ENCODE measurements at regions not wholly inside any gene's neighbourhood (a gene's known extent, or its start where the extent isn't known, plus 50 kb on each side); places are given as distances from the start of the nearest gene placed in this dataset.
"Not testable (repeated sequence)": the region's sequence is repeated elsewhere in the genome, so short reads cannot be mapped to it uniquely, and the experiment has no call there.

DNA sequence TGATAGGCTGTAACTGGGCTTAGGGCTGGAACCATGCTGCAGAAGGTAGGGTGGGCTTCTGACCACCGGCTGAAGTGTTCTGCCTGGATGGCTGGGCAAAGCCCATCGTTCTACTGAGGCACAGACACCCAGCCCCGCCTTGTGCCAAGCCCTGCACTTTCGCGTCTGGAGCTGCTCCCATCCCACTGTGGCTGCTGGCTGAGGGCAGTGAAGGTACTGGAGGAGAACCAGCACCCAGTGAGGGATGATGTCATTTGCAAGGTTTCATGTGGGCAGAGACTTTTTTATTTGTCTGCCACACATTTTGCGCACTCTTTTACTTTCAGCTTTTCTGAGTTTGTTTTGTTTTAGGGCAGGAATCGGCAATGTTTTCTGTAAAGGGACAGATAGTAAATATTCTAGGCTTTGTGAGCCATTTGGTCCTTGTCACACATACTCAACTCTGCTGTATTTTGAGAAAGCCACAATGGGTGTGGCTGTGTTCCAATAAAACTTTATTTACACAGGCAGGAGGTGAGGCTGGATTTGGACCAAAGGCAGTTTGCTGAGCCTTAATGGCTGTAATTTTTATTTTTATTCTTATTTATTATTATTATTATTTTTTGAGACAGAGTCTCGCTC lies 85.6 kb downstream of the ASB1 start:
- ChIA-PET CTCF (no interaction called here), POLR2A (no interaction called here)
- TF ChIP-seq L3MBTL2 (conservative IDR thresholded peaks at IDR 0.05) (no peak), BHLHE40 (IDR thresholded peaks at IDR 0.05; ENCODE audit: borderline replicate concordance) (no peak), FOXM1 (IDR thresholded peaks at IDR 0.05; ENCODE audit: borderline replicate concordance) (no peak), LEF1 (IDR thresholded peaks at IDR 0.05; ENCODE audit: borderline replicate concordance) (no peak), HDGF (IDR thresholded peaks at IDR 0.05; ENCODE audit: borderline replicate concordance) (no peak), FOXK2 (IDR thresholded peaks at IDR 0.05) (no peak), SUZ12 (IDR thresholded peaks at IDR 0.05) (no peak), SP1 (IDR thresholded peaks at IDR 0.05) (no peak), NFRKB (IDR thresholded peaks at IDR 0.05) (no peak), FOXA1 (IDR thresholded peaks at IDR 0.05) (no peak), TARDBP (IDR thresholded peaks at IDR 0.05) (no peak)
- TF ChIP-seq, protein P1, sequence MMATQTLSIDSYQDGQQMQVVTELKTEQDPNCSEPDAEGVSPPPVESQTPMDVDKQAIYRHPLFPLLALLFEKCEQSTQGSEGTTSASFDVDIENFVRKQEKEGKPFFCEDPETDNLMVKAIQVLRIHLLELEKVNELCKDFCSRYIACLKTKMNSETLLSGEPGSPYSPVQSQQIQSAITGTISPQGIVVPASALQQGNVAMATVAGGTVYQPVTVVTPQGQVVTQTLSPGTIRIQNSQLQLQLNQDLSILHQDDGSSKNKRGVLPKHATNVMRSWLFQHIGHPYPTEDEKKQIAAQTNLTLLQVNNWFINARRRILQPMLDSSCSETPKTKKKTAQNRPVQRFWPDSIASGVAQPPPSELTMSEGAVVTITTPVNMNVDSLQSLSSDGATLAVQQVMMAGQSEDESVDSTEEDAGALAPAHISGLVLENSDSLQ (IDR thresholded peaks at IDR 0.05) = no peak
- no peak for DNase-seq (ENCODE audit: extremely low spot score)

DNA sequence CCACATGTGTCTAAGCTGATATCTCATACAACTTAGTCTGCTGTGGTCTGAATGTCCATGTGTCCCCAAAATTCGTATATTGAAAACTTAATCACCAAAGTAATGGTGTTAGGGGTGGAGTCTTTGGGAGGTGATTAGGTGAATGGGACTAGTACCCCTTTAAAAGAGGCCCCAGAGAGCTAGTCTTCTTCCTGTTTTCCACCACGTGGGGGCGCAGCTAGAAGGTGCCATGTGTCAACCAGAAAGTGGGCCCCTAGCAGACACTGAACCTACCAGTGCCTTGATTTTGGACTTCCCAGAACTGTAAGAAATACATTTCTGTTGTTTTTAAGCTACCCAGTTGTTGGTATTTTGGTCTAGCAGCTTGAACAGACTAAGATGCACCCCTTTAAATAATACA lies 86.6 kb downstream of the ASB1 start:
- CTCF ChIA-PET = interaction anchor here (0.7 to 1.1 kb wide), 2 partner anchors 10 to 228 kb away, joined by 3 to 4 read pairs; no protein-coding TSS in a partner anchor

DNA sequence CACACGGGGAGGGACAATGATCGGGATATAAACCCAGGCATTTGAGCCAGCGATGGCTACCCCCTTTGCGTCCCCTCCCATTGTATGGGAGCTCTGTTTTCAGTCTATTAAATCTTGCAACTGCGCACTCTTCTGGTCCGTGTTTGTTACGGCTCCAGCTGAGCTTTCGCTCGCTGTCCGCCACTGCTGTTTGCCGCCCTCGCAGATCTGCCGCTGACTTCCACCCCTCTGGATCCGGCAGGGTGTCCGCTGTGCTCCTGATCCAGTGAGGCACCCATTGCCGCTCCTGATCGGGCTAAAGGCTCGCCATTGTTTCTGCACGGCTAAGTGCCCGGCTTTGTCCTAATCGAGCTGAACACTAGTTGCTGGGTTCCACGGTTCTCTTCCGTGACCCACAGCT lies 87.3 kb downstream of the ASB1 start:
- CTCF ChIA-PET = interaction anchor here (0.7 to 1.1 kb wide), 2 partner anchors 9 to 228 kb away, joined by 3 to 4 read pairs; no protein-coding TSS in a partner anchor
- DNase-seq (ENCODE audit: extremely low spot score); POLR2A ChIA-PET: not testable (repeated sequence)

More for the DNA sequence above, 86.6 kb downstream of the ASB1 start:
- TF ChIP-seq LEF1 (IDR thresholded peaks at IDR 0.05; ENCODE audit: borderline replicate concordance) = no peak
- TF ChIP-seq ZNF384 (IDR thresholded peaks at IDR 0.05) = no peak
- TF ChIP-seq NFRKB (IDR thresholded peaks at IDR 0.05) = no peak
- peak; percentile 30 for DNase-seq (ENCODE audit: extremely low spot score)
- POLR2A ChIA-PET = no interaction called here

DNA sequence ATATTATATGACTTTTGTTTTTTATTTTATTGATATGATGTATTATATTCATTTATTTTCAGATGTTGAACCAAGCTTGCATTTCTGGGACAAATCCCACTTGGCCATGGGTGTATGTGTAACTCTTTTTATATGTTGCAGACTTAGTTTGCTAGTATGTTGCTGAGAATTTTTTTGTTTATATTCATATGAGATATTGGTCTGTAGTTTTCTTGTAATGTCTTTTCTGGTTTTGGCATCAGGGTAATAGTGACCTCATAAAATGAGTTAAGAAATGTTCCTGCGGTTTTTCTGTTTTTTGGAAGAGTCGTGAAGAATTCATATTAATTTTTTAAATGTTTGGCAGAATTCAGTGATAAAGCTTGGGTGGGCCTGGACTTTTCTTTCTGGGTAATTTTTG lies 88.7 kb downstream of the ASB1 start:
- CTCF ChIA-PET = no interaction called here
- no peak for TF ChIP-seq ELF4 (IDR thresholded peaks at IDR 0.05)
- TF ChIP-seq LEF1 (IDR thresholded peaks at IDR 0.05; ENCODE audit: borderline replicate concordance) = no peak
- no peak for TF ChIP-seq SUZ12 (IDR thresholded peaks at IDR 0.05)
- TF ChIP-seq L3MBTL2 (conservative IDR thresholded peaks at IDR 0.05) = no peak
- TF ChIP-seq TARDBP (IDR thresholded peaks at IDR 0.05) = no peak
- TF ChIP-seq FOXK2 (IDR thresholded peaks at IDR 0.05) = no peak
- no peak for TF ChIP-seq FOXM1 (IDR thresholded peaks at IDR 0.05; ENCODE audit: borderline replicate concordance)
- no peak for TF ChIP-seq SP1 (IDR thresholded peaks at IDR 0.05)
- TF ChIP-seq NFRKB (IDR thresholded peaks at IDR 0.05) = no peak
- no peak for TF ChIP-seq CTBP1 (IDR thresholded peaks at IDR 0.05; ENCODE audit: borderline replicate concordance)
- no peak for TF ChIP-seq HDGF (IDR thresholded peaks at IDR 0.05; ENCODE audit: borderline replicate concordance)
- no peak for TF ChIP-seq FOXA1 (IDR thresholded peaks at IDR 0.05)
- TF ChIP-seq ARNT (IDR thresholded peaks at IDR 0.05) = no peak
- no peak for TF ChIP-seq BHLHE40 (IDR thresholded peaks at IDR 0.05; ENCODE audit: borderline replicate concordance)
- POLR2A ChIA-PET = no interaction called here
- DNase-seq (ENCODE audit: extremely low spot score) = no peak

DNA sequence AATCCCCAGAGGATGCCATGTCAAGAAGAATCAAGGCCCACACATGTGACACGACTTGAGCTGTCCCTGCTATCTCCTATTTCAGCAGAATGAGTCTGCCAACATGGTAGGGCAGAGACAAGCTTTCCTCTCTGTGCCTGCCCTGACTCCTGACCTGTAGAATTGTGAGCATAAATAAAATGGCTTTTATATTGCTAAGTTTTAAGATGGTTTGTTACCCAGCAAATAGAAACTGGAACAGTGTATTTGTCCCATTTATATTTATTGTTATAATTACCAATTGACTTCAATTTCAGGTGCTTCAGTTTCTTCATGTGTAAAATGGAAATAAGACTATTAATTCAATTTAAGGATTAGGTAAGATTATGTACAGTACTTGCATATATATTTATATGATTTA lies 90.5 kb downstream of the ASB1 start:
- ChIA-PET CTCF (no interaction called here), POLR2A (no interaction called here)
- DNase-seq (ENCODE audit: extremely low spot score) = no peak
- TF ChIP-seq ELF4 (IDR thresholded peaks at IDR 0.05) (no peak), TARDBP (IDR thresholded peaks at IDR 0.05) (no peak), ARNT (IDR thresholded peaks at IDR 0.05) (no peak), ZNF384 (IDR thresholded peaks at IDR 0.05) (no peak), SUZ12 (IDR thresholded peaks at IDR 0.05) (no peak), FOXM1 (IDR thresholded peaks at IDR 0.05; ENCODE audit: borderline replicate concordance) (no peak), SP1 (IDR thresholded peaks at IDR 0.05) (no peak), FOXA1 (IDR thresholded peaks at IDR 0.05) (no peak), LEF1 (IDR thresholded peaks at IDR 0.05; ENCODE audit: borderline replicate concordance) (no peak), BHLHE40 (IDR thresholded peaks at IDR 0.05; ENCODE audit: borderline replicate concordance) (no peak), NFRKB (IDR thresholded peaks at IDR 0.05) (no peak), L3MBTL2 (conservative IDR thresholded peaks at IDR 0.05) (no peak), HDGF (IDR thresholded peaks at IDR 0.05; ENCODE audit: borderline replicate concordance) (no peak), FOXK2 (IDR thresholded peaks at IDR 0.05) (no peak), CTBP1 (IDR thresholded peaks at IDR 0.05; ENCODE audit: borderline replicate concordance) (no peak)
- TF ChIP-seq, protein P1 (IDR thresholded peaks at IDR 0.05) = no peak

DNA sequence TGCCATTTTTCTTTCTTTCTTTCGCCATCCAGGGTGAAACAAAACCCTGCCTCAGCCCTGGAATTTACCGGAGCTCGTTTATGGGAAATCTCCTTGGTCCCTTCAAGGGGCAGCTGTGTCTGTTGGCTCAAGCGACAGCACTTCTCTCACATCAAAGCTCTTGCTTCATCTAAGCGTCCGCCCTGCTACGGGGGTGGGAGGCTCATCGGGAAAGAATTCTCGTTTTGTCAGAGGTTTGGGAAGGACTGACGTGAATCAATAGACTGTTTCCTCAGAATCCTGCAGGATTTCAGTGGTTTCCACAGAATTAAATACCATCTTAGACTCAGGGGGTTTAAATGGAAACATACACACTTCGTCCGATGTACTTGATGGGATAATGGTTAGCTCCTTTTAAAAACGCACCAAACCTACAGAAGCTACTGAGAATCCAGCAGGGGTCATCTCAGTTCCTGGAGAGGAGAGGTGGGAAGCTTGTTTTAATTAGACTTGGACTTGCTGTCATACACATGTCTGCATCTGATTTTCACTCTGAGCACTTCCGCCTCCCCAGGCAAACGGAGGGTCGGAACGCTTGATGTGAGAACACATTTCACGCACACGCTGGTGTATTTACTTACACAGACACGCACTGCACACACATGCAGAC lies 91.6 kb downstream of the ASB1 start:
- DNase-seq (ENCODE audit: extremely low spot score) = no peak
- CTCF ChIA-PET = interaction anchor here (0.6 to 0.7 kb wide), 2 partner anchors 136 to 511 kb away, joined by 3 read pairs; no protein-coding TSS in a partner anchor
- TF ChIP-seq BHLHE40 (IDR thresholded peaks at IDR 0.05; ENCODE audit: borderline replicate concordance) (no peak), NFRKB (IDR thresholded peaks at IDR 0.05) (no peak), HDGF (IDR thresholded peaks at IDR 0.05; ENCODE audit: borderline replicate concordance) (no peak)
- POLR2A ChIA-PET = no interaction called here

DNA sequence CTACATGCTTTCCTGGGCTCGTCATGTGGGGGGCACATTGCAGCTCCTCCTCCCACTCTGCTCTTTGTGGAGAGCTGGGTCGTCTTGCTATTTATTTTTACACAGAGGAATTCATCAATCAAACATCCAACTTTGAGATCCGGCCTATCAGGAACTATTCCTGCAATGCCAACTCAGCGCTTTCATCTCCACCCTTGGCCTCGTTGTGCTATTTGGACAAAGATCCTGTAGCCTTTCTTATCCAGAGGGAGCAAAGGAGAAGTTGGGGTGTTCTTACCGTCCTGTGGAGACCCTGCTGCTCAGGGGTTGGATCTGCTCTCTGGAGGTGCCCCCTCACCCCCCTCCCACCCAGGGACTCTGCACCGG lies 92.1 kb downstream of the ASB1 start:
- DNase-seq (ENCODE audit: extremely low spot score) = no peak
- no peak for TF ChIP-seq ARNT (IDR thresholded peaks at IDR 0.05)
- TF ChIP-seq LEF1 (IDR thresholded peaks at IDR 0.05; ENCODE audit: borderline replicate concordance) = no peak
- no peak for TF ChIP-seq FOXK2 (IDR thresholded peaks at IDR 0.05)
- TF ChIP-seq NFRKB (IDR thresholded peaks at IDR 0.05) = no peak
- TF ChIP-seq L3MBTL2 (conservative IDR thresholded peaks at IDR 0.05) = no peak
- TF ChIP-seq TARDBP (IDR thresholded peaks at IDR 0.05) = no peak
- TF ChIP-seq FOXA1 (IDR thresholded peaks at IDR 0.05) = no peak
- TF ChIP-seq FOXM1 (IDR thresholded peaks at IDR 0.05; ENCODE audit: borderline replicate concordance) = no peak
- no peak for TF ChIP-seq BHLHE40 (IDR thresholded peaks at IDR 0.05; ENCODE audit: borderline replicate concordance)
- no peak for TF ChIP-seq CTBP1 (IDR thresholded peaks at IDR 0.05; ENCODE audit: borderline replicate concordance)
- no peak for TF ChIP-seq SUZ12 (IDR thresholded peaks at IDR 0.05)
- no peak for TF ChIP-seq SP1 (IDR thresholded peaks at IDR 0.05)
- TF ChIP-seq HDGF (IDR thresholded peaks at IDR 0.05; ENCODE audit: borderline replicate concordance) = no peak
- TF ChIP-seq ELF4 (IDR thresholded peaks at IDR 0.05) = no peak
- ChIA-PET POLR2A (no interaction called here), CTCF (no interaction called here)
